Skeletal muscle cell (primary cell): ENCODE measurements at regions not wholly inside any gene's neighbourhood (a gene's known extent, or its start where the extent isn't known, plus 50 kb on each side); places are given as distances from the start of the nearest gene placed in this dataset.
"Not testable (repeated sequence)": the region's sequence is repeated elsewhere in the genome, so short reads cannot be mapped to it uniquely, and the experiment has no call there.

ENCODE experiments used
- DNase-seq: peaks from one replicate; pipeline ENCODE4 v3.0.0-alpha.2; 2010; ENCODE audit warnings: low read depth
- H3K4me3 ChIP-seq: 2 replicates; pipeline ENCODE4 v1.5.1; 2011; ENCODE audit warnings: low read depth, mild to moderate bottlenecking, control low read depth, low read length, moderate library complexity

DNA sequence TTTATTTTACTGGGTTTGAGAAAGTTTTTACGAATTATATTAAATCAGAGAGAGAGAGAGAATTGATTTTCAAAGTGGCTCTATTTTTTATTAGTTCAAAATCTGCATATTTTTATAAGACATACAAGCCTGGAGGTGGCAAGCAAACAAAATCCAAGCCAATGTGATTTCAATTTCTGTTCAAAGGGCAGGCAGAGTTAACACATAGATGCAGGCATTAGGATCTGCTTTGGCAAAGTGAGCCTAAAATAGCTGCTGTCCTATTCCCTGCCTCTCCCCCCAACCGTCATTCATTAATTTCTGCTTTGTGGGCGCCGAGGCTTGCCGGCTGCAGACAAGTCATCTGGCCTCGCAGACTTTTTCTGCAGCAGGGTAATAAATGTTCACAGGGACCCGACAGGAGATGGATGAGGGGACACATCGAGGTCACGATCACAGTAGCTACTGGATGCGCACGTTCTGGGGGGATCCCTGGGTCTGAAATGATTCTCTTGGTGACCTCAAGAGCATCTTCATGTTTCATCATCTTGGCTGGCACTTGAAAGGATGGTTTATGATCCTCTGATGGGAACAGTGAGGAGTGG is 123.9 kb upstream of the SLC6A11 start:
- H3K4me3 ChIP-seq = no peak overlapping the region
- no peak for DNase-seq

- DNase-seq = no peak
- H3K4me3 ChIP-seq = no peak overlapping the region
Measured at GRCh38 chr3:10693457-10693856, 122.6 kb upstream of the SLC6A11 start.

- H3K4me3 ChIP-seq = no peak overlapping the region
- DNase-seq = no peak
Measured at GRCh38 chr3:10694179-10694578, 121.8 kb upstream of the SLC6A11 start.

DNA sequence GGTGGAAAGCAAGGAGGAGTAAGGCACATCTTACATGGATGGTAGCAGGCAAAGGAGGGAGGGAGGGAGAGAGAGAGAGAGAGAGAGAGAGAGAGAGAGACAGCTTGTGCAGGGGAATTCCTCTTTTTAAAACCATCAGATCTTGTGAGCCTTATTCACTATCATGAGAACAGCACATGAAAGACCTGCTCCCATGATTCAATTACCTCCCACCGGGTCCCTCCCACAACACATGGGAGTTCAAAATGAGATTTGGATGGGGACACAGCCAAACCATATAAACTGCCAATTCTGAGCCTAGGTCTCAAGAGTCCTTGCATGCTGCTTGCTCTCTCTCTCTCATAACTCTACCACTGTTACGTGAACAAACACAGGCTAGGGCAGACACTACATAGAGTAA is 120.8 kb upstream of the SLC6A11 start:
- not testable (repeated sequence) for DNase-seq, H3K4me3 ChIP-seq

- DNase-seq = no peak
- no peak overlapping the region for H3K4me3 ChIP-seq
Measured at GRCh38 chr3:10695595-10696285, 120.3 kb upstream of the SLC6A11 start.

DNA sequence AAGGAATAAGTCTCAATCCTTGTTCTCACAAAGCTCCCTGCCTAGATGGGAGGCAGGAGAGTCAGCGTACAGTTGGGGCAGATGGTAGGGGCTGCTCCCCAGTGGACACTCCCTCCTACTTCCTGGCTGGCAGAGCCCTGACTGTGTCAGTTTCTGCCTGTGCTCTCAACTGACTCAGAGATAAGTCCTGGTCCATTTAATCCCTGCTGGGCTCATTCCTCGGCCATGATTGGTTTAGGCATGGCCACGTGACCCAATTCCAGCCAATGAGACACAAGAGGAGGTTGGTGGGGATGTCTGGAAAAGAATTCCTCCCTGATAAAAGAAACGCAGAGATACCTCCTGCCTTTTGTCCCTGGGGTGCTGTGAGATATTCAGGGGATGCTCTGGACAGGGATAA is 118.1 kb upstream of the SLC6A11 start:
- no peak overlapping the region for H3K4me3 ChIP-seq
- no peak for DNase-seq

DNA sequence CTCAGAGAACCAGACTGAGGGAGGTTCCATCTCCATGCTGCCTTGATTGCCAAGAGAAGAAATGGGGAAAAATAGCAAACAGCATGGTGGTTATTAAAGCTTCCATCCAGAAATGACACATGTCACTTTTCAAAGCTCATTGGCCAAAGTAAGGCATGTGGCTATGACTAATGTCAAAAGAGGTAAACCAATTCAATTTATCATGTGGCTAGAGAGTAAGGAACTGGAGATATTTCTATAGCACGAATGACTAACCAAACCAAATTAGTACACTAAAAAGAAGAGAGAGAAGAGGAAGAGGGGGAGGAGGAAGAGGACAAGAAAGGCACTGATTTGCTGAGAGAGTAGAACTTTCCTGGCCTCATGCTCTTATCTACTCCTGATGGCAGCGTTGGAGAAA is 115.2 kb upstream of the SLC6A11 start:
- no peak for DNase-seq

GRCh38 chr3:10702961-10703740 is 112.9 kb upstream of the SLC6A11 start:
- H3K4me3 ChIP-seq = no peak overlapping the region
- no peak for DNase-seq

More for the DNA sequence above, 115.2 kb upstream of the SLC6A11 start:
- no peak overlapping the region for H3K4me3 ChIP-seq

GRCh38 chr3:10703875-10704274 is 112.2 kb upstream of the SLC6A11 start:
- DNase-seq = no peak
- no peak overlapping the region for H3K4me3 ChIP-seq

- DNase-seq = no peak
- no peak overlapping the region for H3K4me3 ChIP-seq
Measured at GRCh38 chr3:10706156-10706739, 109.8 kb upstream of the SLC6A11 start.

GRCh38 chr3:10706740-10707399 is 109.2 kb upstream of the SLC6A11 start:
- no peak overlapping the region for H3K4me3 ChIP-seq
- DNase-seq = no peak

DNA sequence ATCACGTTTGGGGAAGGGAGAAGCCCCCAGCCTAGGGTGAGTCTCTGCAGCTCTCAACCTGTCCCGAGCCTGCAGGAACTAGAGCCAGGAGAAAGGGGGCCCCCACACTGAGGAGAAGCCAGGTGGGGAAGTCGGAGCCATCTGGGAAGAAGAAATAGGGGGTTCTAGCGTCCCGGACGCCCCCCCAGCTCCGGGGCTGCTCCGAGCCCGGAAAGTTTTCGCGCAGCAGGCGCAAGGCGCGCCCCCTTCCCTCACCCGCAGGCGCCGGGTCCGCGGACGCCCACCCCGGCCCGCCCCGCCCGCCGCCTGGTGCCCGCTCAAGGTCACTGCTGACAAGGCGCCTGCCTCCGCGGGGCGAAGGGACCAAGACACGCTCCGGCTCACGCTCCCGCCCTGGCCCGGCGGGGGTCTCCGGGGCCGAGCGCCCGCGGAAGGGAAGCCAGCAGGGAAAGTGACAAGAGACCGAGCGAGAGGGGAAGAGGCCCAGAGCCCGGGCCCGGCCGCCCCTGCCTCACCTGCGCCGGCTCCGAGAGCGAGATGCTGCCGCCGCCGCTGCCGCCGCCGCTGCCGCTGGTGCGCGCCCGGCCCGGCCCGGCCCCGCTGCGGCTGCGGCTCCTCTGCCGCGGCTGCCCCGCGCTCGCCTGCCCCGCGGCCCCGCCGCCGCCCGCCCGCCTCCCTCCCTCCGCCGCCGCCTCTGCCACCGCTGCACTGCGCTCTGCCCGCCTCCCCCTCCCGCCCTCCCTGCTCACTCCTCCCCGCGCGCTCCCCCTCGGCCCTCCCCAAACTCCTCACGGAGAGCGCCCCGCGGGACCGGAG is 108.4 kb upstream of the SLC6A11 start:
- no peak overlapping the region for H3K4me3 ChIP-seq
- no peak for DNase-seq

- H3K4me3 ChIP-seq = no peak overlapping the region
- DNase-seq = no peak
Measured at GRCh38 chr3:10708216-10708893, 107.7 kb upstream of the SLC6A11 start.

GRCh38 chr3:10709110-10709781 is 106.8 kb upstream of the SLC6A11 start:
- H3K4me3 ChIP-seq = no peak overlapping the region
- no peak for DNase-seq

GRCh38 chr3:10712121-10712520 is 103.9 kb upstream of the SLC6A11 start:
- no peak overlapping the region for H3K4me3 ChIP-seq
- DNase-seq = no peak

- H3K4me3 ChIP-seq = no peak overlapping the region
- no peak for DNase-seq
Measured at GRCh38 chr3:10713656-10714055, 102.4 kb upstream of the SLC6A11 start.

- DNase-seq = no peak
- no peak overlapping the region for H3K4me3 ChIP-seq
Measured at GRCh38 chr3:10715886-10716285, 100.1 kb upstream of the SLC6A11 start.

DNA sequence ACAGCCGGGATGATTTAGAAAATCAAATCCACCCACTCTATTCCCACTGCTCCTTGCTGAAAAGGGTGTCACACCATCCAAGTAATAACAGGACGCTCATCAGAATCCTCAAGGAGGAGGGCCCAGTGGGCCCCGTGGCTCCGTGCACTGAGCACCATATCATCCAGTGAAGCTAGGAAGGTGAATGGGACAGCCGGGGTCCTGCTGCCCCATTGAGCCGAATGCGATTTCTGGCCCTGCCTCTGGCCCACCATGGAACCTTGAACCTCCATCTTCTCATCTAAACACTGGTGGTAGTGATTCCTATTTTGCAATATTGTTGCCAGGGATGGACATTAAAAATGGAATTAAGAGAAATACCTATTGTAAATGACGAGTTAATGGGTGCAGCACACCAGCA is 99.1 kb upstream of the SLC6A11 start:
- no peak overlapping the region for H3K4me3 ChIP-seq
- DNase-seq = no peak
